GM23248 (cell line): ENCODE measurements at regions not wholly inside any gene's neighbourhood (a gene's known extent, or its start where the extent isn't known, plus 50 kb on each side); places are given as distances from the start of the nearest gene placed in this dataset.

Experiments
- DNase-seq: peaks from one replicate; pipeline ENCODE4 v3.0.0-alpha.2; 2015
- H2AFZ ChIP-seq: fragments of 200-600 bp; sonication (generic); 2 replicates; pipeline ENCODE4 v1.6.1; 2016; ENCODE audit warnings: antibody characterized with exemption
- H3F3A ChIP-seq: fragments of 200-600 bp; sonication (generic); 2 replicates; pipeline ENCODE4 v1.6.1; 2016; ENCODE audit warnings: mild to moderate bottlenecking, antibody characterized with exemption, mixed run types; ENCODE audit not compliant: insufficient read depth
- H3K27ac ChIP-seq: fragments of 200-600 bp; sonication (generic); 2 replicates; pipeline ENCODE4 v1.5.1; 2016; ENCODE audit warnings: mild to moderate bottlenecking
- H3K27me3 ChIP-seq: fragments of 200-600 bp; sonication (generic); replicated peaks from 2 replicates; pipeline ENCODE4 v1.6.1; 2016; ENCODE audit warnings: mild to moderate bottlenecking; ENCODE audit not compliant: insufficient read depth
- H3K36me3 ChIP-seq: fragments of 200-600 bp; sonication (generic); 2 replicates; pipeline ENCODE4 v1.6.1; 2016; ENCODE audit warnings: low read depth, mild to moderate bottlenecking
- H3K4me1 ChIP-seq: fragments of 200-600 bp; sonication (generic); 2 replicates; pipeline ENCODE4 v1.6.1; 2016; ENCODE audit warnings: mild to moderate bottlenecking; ENCODE audit not compliant: insufficient read depth
- H3K4me2 ChIP-seq: fragments of 200-600 bp; sonication (generic); one replicate; pipeline ENCODE4 v1.6.1; 2016; ENCODE audit warnings: mild to moderate bottlenecking; ENCODE audit not compliant: unreplicated experiment
- H3K4me3 ChIP-seq: fragments of 200-600 bp; sonication (generic); 2 replicates; pipeline ENCODE4 v1.5.1; 2016; ENCODE audit warnings: mild to moderate bottlenecking
- H3K79me2 ChIP-seq: fragments of 200-600 bp; sonication (generic); 2 replicates; pipeline ENCODE4 v1.6.1; 2016; ENCODE audit warnings: mild to moderate bottlenecking; ENCODE audit not compliant: insufficient read depth
- H3K9ac ChIP-seq: fragments of 200-600 bp; sonication (generic); 2 replicates; pipeline ENCODE4 v1.6.1; 2016; ENCODE audit warnings: mild to moderate bottlenecking
- H3K9me2 ChIP-seq: fragments of 200-600 bp; sonication (generic); 2 replicates; pipeline ENCODE4 v1.6.1; 2016; ENCODE audit warnings: mixed run types, mild to moderate bottlenecking, moderate library complexity; ENCODE audit not compliant: insufficient read depth
- H3K9me3 ChIP-seq: fragments of 200-600 bp; sonication (generic); one replicate; pipeline ENCODE4 v1.6.1; 2017; ENCODE audit warnings: low read depth
- H4K20me1 ChIP-seq: fragments of 200-600 bp; sonication (generic); 2 replicates; pipeline ENCODE4 v1.6.0; 2016; ENCODE audit not compliant: insufficient read depth
- EZH2 ChIP-seq: fragments of 200-600 bp; sonication (generic); IDR thresholded peaks from 2 replicates; pipeline ENCODE4 v1.6.1; 2018; ENCODE audit warnings: antibody characterized with exemption, mild to moderate bottlenecking; ENCODE audit not compliant: insufficient read depth, poor library complexity, severe bottlenecking
- EZH2phosphoT487 ChIP-seq: fragments of 200-600 bp; sonication (generic); IDR thresholded peaks from 2 replicates; pipeline ENCODE4 v1.6.1; 2018; ENCODE audit warnings: antibody characterized with exemption, moderate library complexity, mild to moderate bottlenecking, low read depth; ENCODE audit not compliant: insufficient read depth
- WGBS, 2 experiments: methylation state at CpG; one replicate each; pipeline ENCODE4 v1.1.6; 2015 to 2017; ENCODE audit warnings: low lambda C conversion rate in 2 of 2, low coverage in 1 of 2; ENCODE audit errors: missing lambda C conversion rate in 2 of 2; 5-methylcytosine and 5-hydroxymethylcytosine counted together
- in situ Hi-C: fragments of 300-500 bp; cut with MboI; formaldehyde crosslinking; loops from 2 replicates; pipeline ENCODE4 v1.15.0; 2020

DNA sequence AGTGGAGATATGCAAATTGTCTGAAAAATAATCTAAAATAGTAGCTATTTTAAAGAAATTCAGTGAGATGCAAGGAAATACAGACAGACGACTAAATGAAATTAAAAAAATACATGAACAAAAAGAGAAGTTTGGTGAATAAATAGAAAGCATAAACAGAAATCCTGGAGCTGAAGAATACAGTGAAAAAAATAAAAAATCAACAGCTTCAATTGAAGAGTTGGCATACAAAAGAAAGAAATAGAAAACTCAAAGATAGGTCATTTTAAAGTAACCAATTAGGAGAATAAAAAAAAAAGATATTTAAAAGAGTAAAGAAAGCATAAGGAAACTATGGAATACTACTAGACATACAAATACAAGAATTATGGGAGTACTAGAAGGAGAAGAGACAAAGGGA lies 2191.5 kb upstream of the PCDH20 start:
- no peak overlapping the region for H2AFZ ChIP-seq
- in situ Hi-C loops: no loop called here
- no peaks in the 10 kb centered on the region for H4K20me1 ChIP-seq
- H3K27ac ChIP-seq: no peak overlapping the region
- no peak overlapping the region for H3K9ac ChIP-seq
- H3K27me3 ChIP-seq: no peaks in the 10 kb centered on the region
- no peaks in the 10 kb centered on the region for H3K79me2 ChIP-seq
- H3F3A ChIP-seq: no peaks in the 10 kb centered on the region
- DNase-seq: no peak
- H3K4me1 ChIP-seq: no peaks in the 10 kb centered on the region
- no peak overlapping the region for H3K4me3 ChIP-seq
- 32 to 41% methylated on average over 1 of the region's 1 CpG for WGBS, 2 experiments
- H3K4me2 ChIP-seq: no peak overlapping the region
- no peaks in the 10 kb centered on the region for H3K36me3 ChIP-seq
- H3K9me2 ChIP-seq: no peaks in the 10 kb centered on the region
- no peaks in the 10 kb centered on the region for H3K9me3 ChIP-seq
- TF ChIP-seq EZH2phosphoT487: no peak
- no peak for TF ChIP-seq EZH2

GRCh38 chr13:63605962-63606361 lies 2190.3 kb upstream of the PCDH20 start:
- H4K20me1 ChIP-seq: no peaks in the 10 kb centered on the region
- H3F3A ChIP-seq: no peaks in the 10 kb centered on the region
- H3K9me2 ChIP-seq: no peaks in the 10 kb centered on the region
- DNase-seq: no peak
- H3K79me2 ChIP-seq: no peaks in the 10 kb centered on the region
- no peaks in the 10 kb centered on the region for H3K36me3 ChIP-seq
- H3K9me3 ChIP-seq: no peaks in the 10 kb centered on the region
- in situ Hi-C loops: no loop called here
- H3K27ac ChIP-seq: no peak overlapping the region
- no peaks in the 10 kb centered on the region for H3K27me3 ChIP-seq
- no peaks in the 10 kb centered on the region for H3K4me1 ChIP-seq
- no peak for TF ChIP-seq EZH2phosphoT487
- TF ChIP-seq EZH2: no peak
- no peak overlapping the region for H3K4me3 ChIP-seq
- H3K9ac ChIP-seq: no peak overlapping the region
- H3K4me2 ChIP-seq: no peak overlapping the region
- no peak overlapping the region for H2AFZ ChIP-seq

DNA sequence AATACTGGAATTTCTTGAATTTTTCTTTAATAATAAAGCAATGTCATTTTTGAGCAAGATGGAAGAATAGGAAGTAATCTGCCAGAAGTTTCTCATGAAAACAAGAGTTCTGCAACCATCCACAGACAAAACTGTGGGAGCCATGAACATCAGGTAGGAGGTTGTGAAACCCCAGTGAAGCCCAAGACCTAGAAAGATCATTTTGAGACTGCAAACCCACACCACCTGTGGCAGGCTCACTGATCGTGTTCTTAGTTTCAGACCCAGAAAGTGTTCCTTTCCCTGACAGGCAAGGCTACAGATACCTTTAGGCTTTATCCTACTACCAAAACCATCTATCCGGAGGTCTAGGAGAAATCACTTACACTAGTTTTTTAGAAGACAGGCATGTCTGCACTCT lies 2189.8 kb upstream of the PCDH20 start:
- no peaks in the 10 kb centered on the region for H3K9me3 ChIP-seq
- H3K4me2 ChIP-seq: no peak overlapping the region
- no peaks in the 10 kb centered on the region for H3F3A ChIP-seq
- no peak overlapping the region for H3K27ac ChIP-seq
- DNase-seq: no peak
- H2AFZ ChIP-seq: no peak overlapping the region
- 18 to 21% methylated on average over 2 of the region's 2 CpGs for WGBS, 2 experiments
- H3K9me2 ChIP-seq: no peaks in the 10 kb centered on the region
- H3K79me2 ChIP-seq: no peaks in the 10 kb centered on the region
- H3K9ac ChIP-seq: no peak overlapping the region
- TF ChIP-seq EZH2 (no peak), EZH2phosphoT487 (no peak)
- H4K20me1 ChIP-seq: no peaks in the 10 kb centered on the region
- H3K36me3 ChIP-seq: no peaks in the 10 kb centered on the region
- H3K27me3 ChIP-seq: no peaks in the 10 kb centered on the region
- H3K4me1 ChIP-seq: no peaks in the 10 kb centered on the region
- in situ Hi-C loops: no loop called here
- H3K4me3 ChIP-seq: no peak overlapping the region

- in situ Hi-C loops: no loop called here
- H3K27me3 ChIP-seq: no peaks in the 10 kb centered on the region
Observed at GRCh38 chr13:63595811-63596210, 2180.2 kb upstream of the PCDH20 start.

GRCh38 chr13:63586467-63586866 lies 2170.8 kb upstream of the PCDH20 start:
- Histone ChIP-seq H3K79me2 (no peaks in the 10 kb centered on the region), H3K4me2 (no peak overlapping the region), H3K27me3 (no peaks in the 10 kb centered on the region), H3F3A (no peaks in the 10 kb centered on the region), H4K20me1 (no peaks in the 10 kb centered on the region), H3K9me2 (no peaks in the 10 kb centered on the region), H3K36me3 (no peaks in the 10 kb centered on the region), H3K9me3 (no peaks in the 10 kb centered on the region), H2AFZ (no peak overlapping the region), H3K27ac (no peak overlapping the region), H3K9ac (no peak overlapping the region), H3K4me1 (no peaks in the 10 kb centered on the region), H3K4me3 (no peak overlapping the region)
- in situ Hi-C loops: no loop called here
- WGBS, 2 experiments: 19 to 27% methylated on average over 7 of the region's 7 CpGs
- DNase-seq: no peak
- TF ChIP-seq EZH2phosphoT487: no peak

More at GRCh38 chr13:63595811-63596210, 2180.2 kb upstream of the PCDH20 start:
- Histone ChIP-seq H4K20me1 (no peaks in the 10 kb centered on the region), H3K79me2 (no peaks in the 10 kb centered on the region), H3F3A (no peaks in the 10 kb centered on the region), H3K27ac (no peak overlapping the region), H3K36me3 (no peaks in the 10 kb centered on the region), H3K4me3 (no peak overlapping the region), H3K4me1 (no peaks in the 10 kb centered on the region), H3K9ac (no peak overlapping the region), H3K9me2 (no peaks in the 10 kb centered on the region), H3K9me3 (no peaks in the 10 kb centered on the region), H2AFZ (no peak overlapping the region), H3K4me2 (no peak overlapping the region)
- TF ChIP-seq EZH2: no peak
- no peak for TF ChIP-seq EZH2phosphoT487
- DNase-seq: no peak
- WGBS, 2 experiments: 29 to 36% methylated on average over 7 of the region's 7 CpGs
